ENCODE measurements at regions not wholly inside any gene's neighbourhood (a gene's known extent, or its start where the extent isn't known, plus 50 kb on each side); places are given as distances from the start of the nearest gene placed in this dataset.

GRCh38 chr11:44515048-44515447 is 50.4 kb upstream of the CD82 start:
- ChIA-PET CTCF (no interaction called here), POLR2A (no interaction called here)
- Histone ChIP-seq H3K4me1 (ENCODE audit: insufficient read depth, low read length) (no peaks in the 10 kb centered on the region), H3K4me3 (ENCODE audit: low read length) (no peak overlapping the region), H3K27me3 (ENCODE audit: control insufficient read depth in 1 of 2, insufficient read depth in 2 of 2, low read length in 2 of 2) (no peaks in the 10 kb centered on the region), H3K9me3 (ENCODE audit: control insufficient read depth in 1 of 2, insufficient read depth in 1 of 2, low read length in 2 of 2) (peaks cover 0 to 5% of the 10 kb centered on the region in 2 experiments), H3K36me3 (ENCODE audit: insufficient read depth, low read length) (no peaks in the 10 kb centered on the region), H3K27ac (ENCODE audit: low read depth in 1 of 2, low read length in 2 of 2) (no peak overlapping the region)
- Mint-ChIP-seq H3K36me3 (ENCODE audit: low read depth) (no peaks in the 10 kb centered on the region), H3K4me3 (no peak overlapping the region), H3K9me3 (no peaks in the 10 kb centered on the region), H3K27me3 (peaks cover 39% of the 10 kb centered on the region), H3K4me1 (ENCODE audit: low read depth) (no peaks in the 10 kb centered on the region), H3K27ac (no peak overlapping the region)
- no peak for DNase-seq
- ATAC-seq (ENCODE audit: poor library complexity) = no peak
- intact Hi-C loops (cut with DNase I, micrococcal nuclease) = no loop called here
- no peak for TF ChIP-seq CTCF (IDR thresholded peaks at IDR 0.05)
